ENCODE measurements at regions not wholly inside any gene's neighbourhood (a gene's known extent, or its start where the extent isn't known, plus 50 kb on each side); places are given as distances from the start of the nearest gene placed in this dataset.
"Not testable (repeated sequence)": the region's sequence is repeated elsewhere in the genome, so short reads cannot be mapped to it uniquely, and the experiment has no call there.

- not testable (repeated sequence) for DNase-seq
Measured at GRCh38 chr21:9836547-9836946, 684.8 kb upstream of the TPTE start.

GRCh38 chr21:9837001-9837400 lies 684.4 kb upstream of the TPTE start:
- not testable (repeated sequence) for DNase-seq

GRCh38 chr21:9837526-9837925 lies 683.9 kb upstream of the TPTE start:
- DNase-seq, result not testable (repeated sequence)

GRCh38 chr21:9837946-9838737 lies 683.2 kb upstream of the TPTE start:
- no peak for DNase-seq

GRCh38 chr21:9838738-9839642 lies 682.4 kb upstream of the TPTE start:
- DNase-seq, result no peak

- DNase-seq, result not testable (repeated sequence)
Measured at GRCh38 chr21:9844106-9844505, 677.3 kb upstream of the TPTE start.

GRCh38 chr21:9847511-9847910 lies 673.9 kb upstream of the TPTE start:
- DNase-seq, result not testable (repeated sequence)

GRCh38 chr21:9851166-9851565 lies 670.2 kb upstream of the TPTE start:
- DNase-seq, result not testable (repeated sequence)

- DNase-seq, result not testable (repeated sequence)
Measured at GRCh38 chr21:9851695-9852094, 669.7 kb upstream of the TPTE start.

- DNase-seq, result not testable (repeated sequence)
Measured at GRCh38 chr21:9857563-9857962, 663.8 kb upstream of the TPTE start.

GRCh38 chr21:9859865-9860264 lies 661.5 kb upstream of the TPTE start:
- DNase-seq, result not testable (repeated sequence)

GRCh38 chr21:9862456-9862855 lies 658.9 kb upstream of the TPTE start:
- DNase-seq, result not testable (repeated sequence)

- DNase-seq, result not testable (repeated sequence)
Measured at GRCh38 chr21:9867815-9868214, 653.6 kb upstream of the TPTE start.

GRCh38 chr21:9873096-9873495 lies 648.3 kb upstream of the TPTE start:
- not testable (repeated sequence) for DNase-seq

- not testable (repeated sequence) for DNase-seq
Measured at GRCh38 chr21:9874136-9874535, 647.2 kb upstream of the TPTE start.

GRCh38 chr21:9881430-9881829 lies 640.0 kb upstream of the TPTE start:
- DNase-seq, result not testable (repeated sequence)

GRCh38 chr21:9883047-9883446 lies 638.3 kb upstream of the TPTE start:
- not testable (repeated sequence) for DNase-seq

GRCh38 chr21:9883571-9884282 lies 637.7 kb upstream of the TPTE start:
- not testable (repeated sequence) for DNase-seq

- not testable (repeated sequence) for DNase-seq
Measured at GRCh38 chr21:9888500-9888899, 632.9 kb upstream of the TPTE start.

- not testable (repeated sequence) for DNase-seq
Measured at GRCh38 chr21:9903579-9903978, 617.8 kb upstream of the TPTE start.

- DNase-seq, result not testable (repeated sequence)
Measured at GRCh38 chr21:9914135-9914534, 607.2 kb upstream of the TPTE start.

- DNase-seq, result not testable (repeated sequence)
Measured at GRCh38 chr21:9919446-9919845, 601.9 kb upstream of the TPTE start.
